HG03378 (cell line): ENCODE measurements at regions not wholly inside any gene's neighbourhood (a gene's known extent, or its start where the extent isn't known, plus 50 kb on each side); places are given as distances from the start of the nearest gene placed in this dataset.

Experiments
- ATAC-seq: cut with Tn5 transposase; IDR thresholded peaks from one replicate; pipeline ENCODE4 v1.9.1; 2021; ENCODE audit warnings: mild to moderate bottlenecking, moderate library complexity; ENCODE audit not compliant: unreplicated experiment

- no peak for ATAC-seq
Measured at GRCh38 chr4:176970853-176971252, 178.1 kb upstream of the VEGFC start.

GRCh38 chr4:176971576-176972115, 178.9 kb upstream of the VEGFC start:
- no peak for ATAC-seq

- no peak for ATAC-seq
Measured at GRCh38 chr4:176979416-176979815, 186.7 kb upstream of the VEGFC start.

DNA sequence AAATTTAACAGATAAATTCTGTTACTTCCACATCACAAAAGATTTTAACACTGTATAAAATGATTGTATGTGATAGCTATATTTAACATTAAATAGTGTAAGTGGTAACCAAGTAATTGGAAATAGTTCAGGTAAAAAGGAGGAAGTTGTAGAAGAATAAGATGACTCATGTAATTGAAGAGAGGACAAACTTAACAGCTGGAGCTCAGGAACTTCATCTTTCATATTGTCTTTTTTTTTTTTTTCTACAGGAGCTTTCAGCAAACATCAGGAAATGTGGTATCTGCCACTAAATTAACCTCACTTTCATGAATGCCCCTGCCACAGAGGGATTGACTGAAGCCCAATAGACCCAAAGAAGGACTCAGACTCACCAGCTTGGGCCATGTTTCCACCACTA, 188.4 kb upstream of the VEGFC start:
- ATAC-seq = no peak

DNA sequence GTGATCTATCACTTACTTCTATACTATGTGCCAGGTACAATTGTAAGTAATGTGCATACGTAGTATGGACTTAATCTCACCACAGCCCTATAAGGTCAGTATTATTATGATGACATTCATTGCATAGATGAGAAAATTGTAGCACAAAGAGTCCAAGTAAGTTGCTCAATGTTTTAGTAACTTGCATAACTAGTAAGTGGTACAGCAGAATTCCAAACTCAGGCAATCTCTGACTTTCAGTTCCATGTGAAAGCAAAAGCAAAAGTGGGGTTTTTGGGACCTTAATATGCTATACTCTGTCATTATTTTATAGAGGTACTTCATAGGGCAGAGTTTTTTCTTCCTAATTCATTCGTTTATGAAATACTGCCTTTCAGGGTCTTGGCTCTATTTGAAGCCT, 188.8 kb upstream of the VEGFC start:
- no peak for ATAC-seq

- ATAC-seq = no peak
Measured at GRCh38 chr4:176988226-176988625, 195.5 kb upstream of the VEGFC start.

- ATAC-seq = no peak
Measured at GRCh38 chr4:176989186-176989585, 196.5 kb upstream of the VEGFC start.

GRCh38 chr4:176999935-177000543, 207.3 kb upstream of the VEGFC start:
- no peak for ATAC-seq

GRCh38 chr4:177001271-177002175, 208.8 kb upstream of the VEGFC start:
- no peak for ATAC-seq

- ATAC-seq = peak; percentile 53
Measured at GRCh38 chr4:177005674-177006230, 213.0 kb upstream of the VEGFC start.

- no peak for ATAC-seq
Measured at GRCh38 chr4:177006331-177006730, 213.6 kb upstream of the VEGFC start.

DNA sequence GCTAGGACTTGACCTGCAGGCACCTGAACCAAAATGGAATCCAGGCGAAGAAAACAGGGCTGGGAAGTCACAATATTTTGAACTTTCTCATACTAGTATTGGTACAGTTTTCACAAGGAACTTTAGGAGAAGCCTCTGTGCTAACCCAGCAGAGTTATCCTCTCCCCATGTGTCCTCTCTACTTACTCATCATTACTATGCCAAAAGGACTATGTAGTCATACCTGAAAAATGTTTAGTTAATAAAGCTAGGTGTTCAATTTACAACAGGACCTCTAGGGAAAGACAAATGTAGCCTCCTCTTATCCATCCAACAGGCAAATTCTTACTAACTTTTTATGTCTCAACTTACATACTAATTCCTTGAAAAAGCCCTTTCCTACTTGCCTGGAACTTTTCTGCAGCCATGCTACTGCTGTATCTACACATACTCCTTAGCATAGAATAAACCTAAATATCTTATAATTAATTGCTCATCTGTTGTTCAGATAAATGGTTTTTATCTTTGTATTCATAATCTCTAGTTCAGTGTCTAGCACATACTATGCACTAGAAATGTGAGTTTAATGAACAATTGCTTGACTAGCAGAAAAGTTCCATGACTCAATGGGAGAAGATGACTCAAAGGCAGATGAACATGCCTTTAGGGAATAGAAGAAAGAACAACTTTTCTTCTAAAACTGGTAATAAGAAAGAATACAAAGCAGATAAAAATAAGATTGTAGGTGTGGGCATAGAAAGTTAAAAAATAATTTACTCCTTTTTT, 215.5 kb upstream of the VEGFC start:
- no peak for ATAC-seq

- ATAC-seq = no peak
Measured at GRCh38 chr4:177008836-177009501, 216.2 kb upstream of the VEGFC start.

DNA sequence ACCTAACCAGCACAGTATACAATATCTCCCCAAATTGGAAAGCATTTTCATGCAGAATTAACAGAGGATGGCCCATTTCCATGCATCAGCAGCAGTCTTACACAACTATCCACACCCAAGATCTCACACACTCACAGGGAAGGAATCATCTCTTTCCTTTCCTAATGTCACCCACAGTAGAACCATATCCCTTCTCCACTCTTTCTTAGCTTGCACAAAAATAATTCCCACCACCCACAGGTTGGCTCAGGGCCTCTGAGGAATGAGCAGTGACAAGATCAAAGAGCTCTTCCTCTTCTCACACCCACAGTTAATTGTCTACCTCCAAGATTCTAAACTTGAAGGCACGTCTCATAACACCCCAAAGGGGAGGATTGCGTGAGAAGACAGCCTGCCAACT, 217.7 kb upstream of the VEGFC start:
- no peak for ATAC-seq

DNA sequence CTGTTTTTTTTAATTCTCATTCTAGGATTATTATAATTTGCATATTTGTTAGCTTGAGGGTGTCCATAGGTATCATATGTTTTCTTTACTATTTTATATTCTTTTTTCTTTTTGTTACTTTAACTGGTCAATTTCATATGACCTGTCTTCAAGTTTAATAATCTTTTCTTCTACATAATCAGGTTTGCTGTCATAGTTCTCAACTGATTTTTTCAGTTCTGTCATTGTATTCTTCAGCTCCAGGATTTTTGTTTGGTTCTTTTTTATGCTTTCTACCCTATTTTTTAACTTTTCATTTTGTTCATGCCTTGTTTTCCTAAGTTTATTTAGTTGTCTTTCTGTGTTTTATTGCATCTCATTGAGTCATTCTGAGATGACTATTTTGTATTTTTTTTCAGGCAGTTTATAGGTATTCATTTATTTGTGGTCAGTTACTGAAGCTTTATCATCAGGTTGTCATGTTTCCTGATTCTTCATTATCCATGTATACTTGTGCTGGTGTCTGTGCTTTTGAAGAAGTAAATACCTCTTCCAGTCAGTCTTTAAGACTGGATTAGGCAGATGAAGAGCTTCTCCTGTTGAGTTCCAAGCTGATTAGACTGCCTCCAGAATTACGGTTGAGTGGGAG, 220.3 kb upstream of the VEGFC start:
- ATAC-seq = no peak

- no peak for ATAC-seq
Measured at GRCh38 chr4:177016541-177017141, 223.9 kb upstream of the VEGFC start.

GRCh38 chr4:177023951-177024350, 231.2 kb upstream of the VEGFC start:
- ATAC-seq = no peak

- ATAC-seq = no peak
Measured at GRCh38 chr4:177032341-177032740, 239.6 kb upstream of the VEGFC start.

DNA sequence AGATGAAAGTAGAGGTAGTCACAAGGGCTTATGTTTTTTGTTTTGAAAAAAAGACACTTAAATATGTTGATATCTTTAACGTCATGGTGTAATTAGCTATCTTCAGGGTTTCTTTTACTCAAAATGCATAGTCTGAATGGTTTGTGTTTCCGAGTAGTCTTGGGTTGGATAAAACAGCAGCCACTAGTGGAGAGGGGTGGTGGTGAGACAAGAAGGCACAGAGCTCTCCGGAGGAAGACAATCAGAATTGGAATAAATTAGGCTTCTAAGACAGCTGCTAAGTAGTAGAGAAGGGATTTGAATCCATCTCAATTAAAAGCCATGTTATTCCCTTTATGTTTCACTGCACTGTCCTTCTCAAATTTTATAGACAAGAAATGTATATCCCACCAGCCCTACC, 240.4 kb upstream of the VEGFC start:
- no peak for ATAC-seq

- ATAC-seq = no peak
Measured at GRCh38 chr4:177033632-177034031, 240.9 kb upstream of the VEGFC start.
